HG03432 (cell line): ENCODE measurements at regions not wholly inside any gene's neighbourhood (a gene's known extent, or its start where the extent isn't known, plus 50 kb on each side); places are given as distances from the start of the nearest gene placed in this dataset.
"Not testable (repeated sequence)": the region's sequence is repeated elsewhere in the genome, so short reads cannot be mapped to it uniquely, and the experiment has no call there.

ENCODE experiments used
- ATAC-seq: cut with Tn5 transposase; IDR thresholded peaks from one replicate; pipeline ENCODE4 v1.9.1; 2021; ENCODE audit warnings: mild to moderate bottlenecking, moderate library complexity; ENCODE audit not compliant: unreplicated experiment

DNA sequence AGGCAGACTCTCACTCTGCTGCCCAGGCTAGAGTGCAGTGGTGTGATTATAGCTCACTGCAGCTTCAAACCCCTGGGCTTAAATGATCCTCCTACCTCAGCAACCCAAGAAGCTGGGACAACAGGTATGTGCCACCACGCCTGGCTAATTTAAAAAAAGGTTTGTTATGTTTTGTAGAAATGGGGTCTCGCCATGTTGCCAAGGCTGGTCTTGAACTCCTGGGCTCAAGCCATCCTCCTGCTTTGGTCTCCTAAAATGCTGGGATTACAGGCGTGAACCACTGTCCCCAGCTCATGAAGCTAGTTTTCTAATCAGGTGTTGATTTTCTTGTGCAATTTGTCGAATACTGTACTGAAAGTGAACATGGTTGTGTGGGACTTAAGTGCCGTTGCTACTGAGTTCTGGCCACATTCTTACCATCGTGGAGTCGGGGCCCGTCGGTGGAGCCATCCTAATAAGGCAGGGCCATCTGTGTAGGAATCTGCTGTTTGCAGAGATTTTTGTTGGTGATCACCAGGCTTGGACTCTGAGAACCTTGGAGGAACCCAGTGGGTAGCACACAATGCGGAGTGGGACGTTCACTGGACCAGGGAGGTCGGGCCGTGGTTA lies 193.2 kb downstream of the GOLGA6L6 start:
- no peak for ATAC-seq

DNA sequence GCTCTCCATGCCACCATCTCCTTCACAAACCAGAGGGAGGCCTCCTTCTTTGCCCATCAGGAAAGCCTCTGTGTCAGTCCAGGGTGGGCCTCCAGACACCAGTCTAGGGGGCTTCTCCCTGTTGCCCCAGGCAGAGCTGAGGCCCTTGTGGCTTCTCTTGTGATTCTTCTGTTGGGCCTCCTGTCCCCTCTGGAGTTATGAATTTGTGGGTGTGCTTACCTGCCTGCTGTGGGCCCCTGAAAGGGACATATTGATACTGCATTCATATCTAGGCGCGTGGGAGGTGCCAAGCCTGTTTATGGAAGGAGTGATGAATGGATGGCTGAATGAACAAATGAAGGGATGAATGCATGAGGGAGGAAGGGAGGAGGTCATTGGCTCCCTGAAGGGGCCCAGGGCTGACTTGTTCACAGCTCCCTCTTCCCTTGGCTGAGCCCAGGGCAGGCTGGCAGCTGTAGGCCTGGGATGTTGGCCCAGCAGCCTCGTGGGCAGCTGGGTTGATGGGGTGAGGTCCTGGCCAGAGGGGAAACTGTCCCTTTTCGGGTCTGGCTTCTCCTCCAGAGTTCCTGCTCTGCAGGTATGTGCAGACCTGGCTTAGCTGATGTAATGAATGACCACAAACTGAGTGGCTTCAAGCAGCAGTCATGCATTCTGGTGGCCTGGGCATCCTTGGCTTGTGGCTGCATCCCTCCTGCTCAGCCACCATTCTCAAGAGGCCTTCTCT lies 195.4 kb downstream of the GOLGA6L6 start:
- no peak for ATAC-seq

DNA sequence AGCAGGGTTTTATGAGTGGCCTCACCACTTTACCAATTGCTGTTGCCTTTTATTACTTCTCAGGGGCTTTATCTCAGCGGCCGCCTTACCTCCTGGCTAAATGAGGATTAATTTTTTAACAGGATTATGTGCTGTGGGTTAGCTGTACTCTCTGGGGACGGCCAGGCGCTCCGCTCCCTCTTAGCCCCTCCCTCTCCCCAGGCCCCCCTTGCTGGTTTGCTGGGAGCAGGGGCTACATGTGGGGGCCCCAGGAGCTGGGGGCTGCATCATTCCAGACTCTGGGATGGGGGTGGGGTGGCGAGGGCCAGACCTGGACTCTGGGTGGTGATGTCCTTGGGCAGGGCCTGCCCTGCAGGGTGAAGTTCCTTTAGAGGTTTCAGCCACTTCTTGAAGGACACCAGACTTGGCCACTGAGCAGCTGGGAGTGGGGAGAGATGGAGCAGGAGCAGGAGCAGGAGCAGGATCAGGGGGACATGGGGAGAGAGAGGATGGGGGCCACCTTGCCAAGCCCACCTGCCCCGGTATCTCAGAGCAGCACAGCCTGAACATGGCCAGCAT lies 196.1 kb downstream of the GOLGA6L6 start:
- no peak for ATAC-seq

DNA sequence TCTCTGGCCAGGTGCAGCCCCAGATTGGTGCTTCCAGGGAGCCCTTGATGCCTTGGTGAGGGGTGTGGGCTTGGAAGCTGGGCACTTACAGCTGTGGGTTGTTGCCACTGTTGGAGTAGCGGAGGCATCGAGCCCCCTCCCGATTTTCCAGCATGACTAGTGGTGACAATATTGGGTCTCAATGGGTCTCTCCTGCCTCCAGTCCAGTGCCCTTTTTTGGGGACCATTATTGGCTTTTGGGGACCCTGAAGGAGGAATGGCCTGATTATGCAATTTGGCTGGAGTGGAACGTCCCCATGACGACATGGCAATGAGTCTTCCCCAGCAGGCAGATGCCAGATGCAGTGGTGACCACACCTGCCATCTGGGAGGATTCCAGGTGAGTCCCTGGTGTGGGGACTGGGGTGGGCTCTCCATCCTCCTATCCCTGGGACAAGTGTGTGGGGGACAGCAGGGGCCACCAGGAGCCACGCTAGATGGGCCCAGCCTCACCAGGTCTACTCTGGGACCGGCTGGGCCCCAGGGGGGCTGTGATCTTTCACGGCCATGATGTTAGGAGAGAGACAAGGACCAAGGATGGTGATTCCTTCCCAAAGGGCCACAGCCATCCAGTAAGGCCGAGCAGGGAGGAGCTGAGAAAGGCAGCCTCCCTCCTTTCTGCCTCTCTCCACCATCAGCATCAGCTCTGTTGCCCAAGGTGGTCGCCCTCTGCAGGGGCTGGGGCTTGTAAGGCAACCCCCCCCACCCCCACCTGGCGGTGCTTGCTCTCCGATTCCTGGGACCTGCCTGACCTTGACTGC lies 196.8 kb downstream of the GOLGA6L6 start:
- no peak for ATAC-seq

DNA sequence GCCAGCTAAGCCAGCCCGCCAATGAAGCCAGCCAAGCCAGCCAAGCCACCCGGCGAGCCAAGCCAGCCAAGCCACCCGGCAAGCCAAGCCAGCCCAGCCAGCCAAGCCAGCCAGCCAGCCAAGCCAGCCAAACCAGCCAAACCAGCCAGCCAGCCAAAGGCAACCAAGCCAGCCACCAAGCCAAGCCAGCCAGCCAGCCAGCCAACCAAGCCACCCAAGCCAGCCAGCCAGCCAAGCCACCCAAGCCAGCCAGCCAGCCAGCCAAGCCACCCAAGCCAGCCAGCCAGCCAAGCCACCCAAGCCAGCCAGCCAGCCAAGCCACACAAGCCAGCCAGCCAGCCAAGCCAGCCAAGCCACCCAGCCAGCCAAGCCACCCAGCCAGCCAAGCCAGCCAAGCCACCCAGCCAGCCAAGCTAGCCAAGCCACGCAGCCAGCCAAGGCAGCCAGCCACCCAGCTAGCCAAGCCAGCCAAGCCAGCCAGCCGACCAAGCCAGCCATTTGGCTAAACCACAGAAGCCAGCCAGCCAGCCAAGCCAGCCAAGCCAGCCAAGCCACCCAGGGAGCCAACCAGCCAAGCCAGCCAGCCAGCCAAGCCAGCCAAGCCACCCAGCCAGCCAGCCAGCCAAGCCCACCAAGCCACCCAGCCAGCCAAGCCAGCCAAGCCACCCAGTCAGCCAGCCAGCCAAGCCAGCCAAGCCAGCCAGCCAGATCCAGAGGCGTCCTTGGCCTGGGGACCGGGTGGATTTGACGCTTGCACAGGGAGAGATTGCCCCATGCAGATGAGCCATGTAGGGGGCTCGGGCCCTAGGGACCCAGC lies 198.0 kb downstream of the GOLGA6L6 start:
- not testable (repeated sequence) for ATAC-seq

DNA sequence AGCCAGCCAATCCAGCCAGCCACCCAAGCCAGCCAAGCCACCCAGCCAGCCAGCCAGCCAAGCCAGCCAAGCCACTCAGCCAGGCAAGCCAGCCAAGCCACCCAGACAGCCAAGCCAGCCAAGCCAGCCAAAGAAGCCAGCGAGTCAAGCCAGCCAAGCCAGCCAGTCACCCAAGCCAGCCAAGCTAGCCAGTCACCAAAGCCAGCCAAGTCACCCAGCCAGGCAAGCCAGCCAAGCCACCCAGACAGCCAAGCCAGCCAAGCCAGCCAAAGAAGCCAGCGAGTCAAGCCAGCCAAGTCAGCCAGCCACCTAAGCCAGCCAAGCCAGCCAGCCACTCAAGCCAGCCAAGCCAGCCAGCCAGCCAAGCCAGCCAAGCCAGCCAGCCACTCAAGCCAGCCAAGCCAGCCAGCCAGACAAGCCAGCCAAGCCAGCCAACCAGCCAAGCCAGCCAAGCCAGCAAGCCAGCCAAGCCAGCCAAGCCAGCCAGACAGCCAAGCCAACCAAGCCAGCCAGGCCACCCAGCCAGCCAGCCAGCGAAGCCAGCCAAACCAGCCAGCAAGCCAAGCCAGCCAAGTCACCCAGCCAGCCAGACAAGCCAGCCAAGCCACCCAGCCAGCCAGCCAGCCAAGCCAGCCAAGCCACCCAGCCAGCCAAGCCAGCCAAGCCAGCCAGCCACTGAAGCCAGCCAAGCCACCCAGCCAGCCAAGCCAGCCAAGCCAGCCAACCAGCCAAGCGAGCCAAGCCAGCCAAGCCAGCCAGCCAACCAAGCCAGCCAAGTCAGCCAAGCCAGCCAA lies 198.8 kb downstream of the GOLGA6L6 start:
- ATAC-seq = not testable (repeated sequence)

DNA sequence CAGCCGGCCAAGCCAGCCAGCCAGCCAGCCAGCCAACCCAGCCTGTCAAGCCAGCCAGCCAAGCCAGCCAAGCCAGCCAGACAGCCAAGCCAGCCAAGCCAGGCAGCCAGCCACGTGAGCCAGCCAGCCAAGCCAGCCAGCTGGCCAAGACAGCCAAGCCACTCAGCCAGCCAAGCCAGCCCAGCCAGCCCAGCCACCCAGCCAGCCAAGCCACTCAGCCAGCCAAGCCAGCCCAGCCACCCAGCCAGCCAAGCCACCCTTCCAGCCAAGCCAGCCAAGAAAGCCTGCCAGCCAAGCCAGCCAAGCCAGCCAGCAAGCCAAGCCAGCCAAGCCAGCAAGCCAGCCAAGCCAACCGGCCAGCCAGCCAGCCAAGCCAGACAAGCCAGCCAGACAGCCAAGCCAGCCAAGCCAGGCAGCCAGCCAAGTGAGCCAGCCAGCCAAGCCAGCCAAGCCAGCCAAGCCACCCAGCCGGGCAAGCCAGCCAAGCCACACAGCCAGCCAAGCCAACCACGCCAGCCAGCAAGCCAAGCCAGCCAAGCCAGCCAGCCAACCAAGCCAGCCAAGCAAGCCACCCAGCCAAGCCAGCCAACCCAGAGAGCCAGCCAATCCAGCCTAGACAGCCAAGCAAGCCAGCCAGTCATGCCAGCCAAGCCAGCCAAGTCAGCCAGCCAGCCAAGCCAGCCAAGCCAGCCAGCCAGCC lies 199.5 kb downstream of the GOLGA6L6 start:
- ATAC-seq = no peak

DNA sequence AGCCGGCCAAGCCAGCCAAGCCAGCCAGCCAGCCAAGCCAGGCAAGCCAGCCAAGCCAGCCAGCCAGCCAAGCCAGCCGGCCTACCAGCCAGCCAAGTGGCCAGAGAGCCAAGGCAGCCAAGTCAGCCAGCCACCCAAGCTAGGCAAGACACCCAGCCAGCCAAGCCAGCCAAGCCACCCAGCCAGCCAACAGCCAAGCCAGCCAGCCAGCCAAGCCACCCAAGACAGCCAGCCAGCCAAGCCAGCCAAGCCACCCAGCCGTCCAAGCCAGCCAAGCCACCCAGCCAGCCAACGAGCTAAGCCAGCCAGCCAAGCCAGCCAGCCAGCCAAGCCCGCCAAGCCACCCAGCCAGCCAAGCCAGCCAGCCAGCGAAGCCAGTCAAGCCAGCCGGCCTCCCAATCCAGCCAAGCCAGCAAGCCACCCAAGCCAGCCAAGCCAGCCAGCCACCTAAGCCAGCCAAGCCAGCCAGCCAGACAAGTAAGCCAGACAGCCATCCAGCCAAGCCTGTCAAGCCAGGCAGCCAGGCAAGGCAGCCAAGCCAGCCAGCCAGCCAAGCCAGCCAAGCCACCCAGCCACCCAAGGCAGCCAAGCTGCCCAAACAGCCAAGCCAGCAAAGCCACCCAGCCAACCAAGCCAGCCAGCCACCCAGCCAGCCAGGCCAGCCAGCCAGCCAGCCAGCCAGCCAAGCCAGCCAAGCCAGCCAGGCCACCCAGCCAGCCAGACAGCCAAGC lies 200.5 kb downstream of the GOLGA6L6 start:
- ATAC-seq = no peak

DNA sequence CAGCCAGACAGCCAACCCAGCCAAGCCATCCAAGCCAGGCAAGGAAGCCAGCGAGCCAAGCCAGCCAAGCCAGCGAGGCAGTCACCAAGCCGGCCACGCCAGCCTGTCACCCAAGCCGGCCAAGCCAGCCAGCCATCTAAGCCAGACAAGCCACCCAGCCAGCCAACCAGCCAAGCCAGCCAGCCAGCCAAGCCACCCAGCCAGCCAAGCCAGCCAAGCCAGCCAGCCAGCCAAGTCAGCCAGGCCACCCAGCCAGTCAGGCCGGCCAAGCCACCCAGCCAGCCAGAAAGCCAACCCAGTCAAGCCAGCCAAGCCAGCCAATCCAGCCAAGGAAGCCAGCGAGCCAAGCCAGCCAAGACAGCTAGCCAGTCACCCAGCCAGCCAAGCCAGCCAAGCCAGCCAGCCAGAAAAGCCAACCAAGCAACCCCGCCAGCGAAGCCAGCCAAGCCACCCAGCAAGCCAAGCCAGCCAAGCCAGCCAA lies 201.2 kb downstream of the GOLGA6L6 start:
- ATAC-seq = no peak

DNA sequence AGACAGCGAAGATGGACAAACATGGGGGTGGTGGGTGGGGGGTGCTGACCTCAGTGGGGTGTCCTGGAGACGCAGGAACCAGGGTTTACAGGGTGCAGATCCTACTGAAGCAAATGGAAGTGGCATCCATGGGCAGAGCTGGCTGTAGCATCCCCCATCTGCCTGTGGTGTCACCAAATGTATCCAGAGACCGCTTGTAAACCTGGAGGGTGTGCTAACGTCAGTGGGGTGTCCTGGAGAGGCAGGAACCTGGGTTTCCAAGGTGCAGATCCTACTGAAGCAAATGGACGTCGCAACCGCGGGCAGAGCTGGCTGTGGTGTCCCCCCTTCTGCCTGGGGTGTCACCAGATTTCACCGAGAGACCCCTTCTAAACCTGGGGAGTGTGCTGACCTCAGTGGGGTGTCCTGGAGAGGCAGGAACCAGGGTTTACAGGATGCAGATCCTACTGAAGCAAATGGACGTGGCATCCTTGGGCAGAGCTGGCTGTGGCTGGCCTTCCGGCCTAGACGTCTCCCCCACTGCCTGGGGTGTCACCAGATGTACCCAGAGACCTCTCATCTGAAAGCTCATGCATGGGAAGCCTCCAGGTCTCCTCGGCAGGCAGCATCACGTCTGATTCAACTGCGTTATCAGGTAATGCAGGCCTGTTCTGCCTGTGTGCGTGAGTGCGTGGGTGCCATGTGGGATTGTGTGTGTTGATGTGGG lies 202.4 kb downstream of the GOLGA6L6 start:
- not testable (repeated sequence) for ATAC-seq

DNA sequence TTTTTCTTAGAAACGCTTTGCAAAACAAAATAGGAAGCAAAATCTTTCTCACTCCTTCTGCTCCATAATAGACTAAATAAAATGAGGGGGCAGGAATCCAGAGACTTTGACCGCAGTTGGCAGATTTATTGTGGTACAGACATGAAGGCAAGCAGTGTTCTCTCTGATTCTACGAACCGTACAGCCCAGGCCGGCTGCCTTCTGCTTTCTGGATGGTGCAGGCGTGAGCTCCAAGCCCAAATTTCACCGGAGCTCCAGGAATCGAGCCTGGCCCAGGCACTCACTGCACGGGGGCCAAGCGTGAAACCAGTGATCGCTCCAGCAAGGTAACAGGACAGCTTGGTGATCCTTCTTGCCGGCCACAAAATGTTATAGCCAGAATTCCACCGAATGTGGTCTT lies 202.9 kb downstream of the GOLGA6L6 start:
- not testable (repeated sequence) for ATAC-seq

DNA sequence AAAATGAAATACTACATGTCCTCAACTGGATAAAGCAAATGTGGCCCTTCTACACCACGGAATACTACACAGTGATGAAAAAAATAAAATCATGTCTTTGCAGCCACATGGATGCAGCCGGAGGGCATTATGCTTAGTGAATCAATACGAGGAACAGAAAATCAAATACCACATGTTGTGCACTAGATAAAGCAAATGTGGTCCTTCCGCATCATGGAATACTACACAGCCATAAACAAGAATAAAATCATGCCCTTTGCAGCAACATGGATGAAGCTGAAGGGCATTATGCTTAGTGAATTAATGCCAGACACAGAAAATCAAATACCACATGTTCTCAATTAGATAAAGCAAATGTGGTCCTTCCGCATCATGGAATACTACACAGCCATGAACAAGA lies 204.4 kb downstream of the GOLGA6L6 start:
- not testable (repeated sequence) for ATAC-seq

DNA sequence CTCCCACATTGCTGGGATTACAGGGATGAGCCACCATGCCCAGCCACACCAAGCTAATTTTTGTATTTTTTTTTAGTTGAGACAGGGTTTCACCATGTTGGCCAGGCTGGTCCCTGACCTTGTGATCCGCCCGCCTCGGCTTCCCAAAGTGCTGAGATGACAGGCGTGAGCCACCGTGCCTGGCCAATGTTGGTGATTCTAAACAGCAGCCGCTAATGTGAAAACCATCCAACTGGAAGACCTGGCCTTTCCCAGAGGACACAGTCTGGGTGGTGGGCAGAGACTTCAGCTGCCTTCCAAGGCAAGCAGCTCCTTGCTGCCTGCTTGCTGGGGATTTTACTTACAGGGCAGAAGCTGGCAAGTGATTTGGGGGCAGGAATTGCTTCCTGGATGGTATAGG lies 207.1 kb downstream of the GOLGA6L6 start:
- ATAC-seq = not testable (repeated sequence)

DNA sequence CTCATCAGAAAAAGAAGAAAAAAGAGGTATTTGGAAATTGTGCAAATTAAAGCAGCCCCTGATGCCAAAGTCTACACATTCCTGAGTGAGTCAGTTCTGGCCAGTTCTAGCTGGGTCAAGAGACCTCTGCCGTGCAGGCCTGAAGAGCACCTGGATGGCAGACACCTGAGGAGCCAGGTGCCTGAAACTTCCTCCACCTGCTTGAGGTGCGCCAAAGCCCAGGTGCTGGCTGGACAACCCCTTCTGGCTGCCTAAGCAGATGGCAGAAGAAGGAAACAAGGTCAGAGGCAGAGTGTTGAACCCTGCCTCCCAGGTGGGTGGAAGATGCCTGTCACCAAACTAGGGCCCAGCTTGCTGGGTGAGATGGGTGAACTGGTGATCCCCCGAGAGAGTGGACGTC lies 215.8 kb downstream of the GOLGA6L6 start:
- ATAC-seq = not testable (repeated sequence)

DNA sequence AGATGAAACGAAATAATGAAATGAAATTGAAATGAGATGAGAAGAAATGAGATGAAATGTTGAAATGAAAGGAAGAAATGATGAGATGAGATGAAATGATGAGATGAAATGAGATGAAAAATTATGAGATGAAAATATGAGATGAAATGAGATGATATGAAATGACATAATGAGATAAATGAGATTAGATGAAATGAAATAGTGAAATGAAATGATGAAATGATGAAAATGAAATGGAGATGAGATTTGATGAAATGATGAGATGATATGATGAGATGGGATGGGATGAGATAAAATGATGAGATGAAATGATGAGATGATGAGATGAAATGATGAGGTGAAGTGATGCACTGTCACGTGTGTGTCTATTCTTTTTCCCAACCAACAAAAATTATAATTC lies 224.5 kb downstream of the GOLGA6L6 start:
- not testable (repeated sequence) for ATAC-seq

DNA sequence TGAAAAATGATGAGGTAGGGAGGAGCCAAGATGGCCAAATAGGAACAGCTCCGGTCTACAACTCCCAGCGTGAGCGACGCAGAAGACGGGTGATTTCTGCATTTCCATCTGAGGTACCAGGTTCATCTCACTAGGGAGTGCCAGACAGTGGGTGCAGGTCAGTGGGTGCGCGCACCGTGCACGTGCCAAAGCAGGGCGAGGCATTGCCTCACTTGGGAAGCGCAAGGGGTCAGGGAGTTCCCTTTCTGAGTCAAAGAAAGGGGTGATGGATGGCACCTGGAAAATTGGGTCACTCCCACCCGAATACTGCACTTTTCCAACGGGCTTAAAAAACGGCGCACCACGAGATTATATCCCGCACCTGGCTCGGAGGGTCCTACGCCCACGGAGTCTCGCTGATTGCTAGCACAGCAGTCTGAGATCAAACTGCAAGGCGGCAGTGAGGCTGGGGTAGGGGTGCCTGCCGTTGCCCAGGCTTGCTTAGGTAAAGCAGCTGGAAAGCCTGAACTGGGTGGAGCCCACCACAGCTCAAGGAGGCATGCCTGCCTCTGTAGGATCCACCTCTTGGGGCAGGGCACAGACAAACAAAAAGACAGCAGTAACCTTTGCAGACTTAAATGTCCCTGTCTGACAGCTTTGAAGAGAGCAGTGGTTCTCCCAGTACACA lies 230.5 kb downstream of the GOLGA6L6 start:
- ATAC-seq = not testable (repeated sequence)

DNA sequence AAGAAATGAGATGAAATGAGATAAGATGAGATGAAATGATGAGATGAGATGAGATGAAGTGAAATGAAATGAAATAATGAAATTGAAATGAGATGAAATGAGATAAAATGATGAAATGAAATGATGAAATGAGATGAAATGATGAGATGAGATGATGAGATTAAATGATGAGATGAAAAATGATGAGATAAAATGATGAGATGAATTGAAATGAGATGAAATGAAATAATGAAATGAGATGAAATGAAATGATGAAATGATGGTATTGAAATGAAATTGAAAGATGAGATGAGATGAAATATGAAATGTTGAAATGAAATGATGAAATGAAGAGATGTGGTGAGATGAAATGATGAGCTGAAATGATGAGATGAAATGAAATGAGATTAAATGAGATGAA lies 231.0 kb downstream of the GOLGA6L6 start:
- ATAC-seq = no peak
